Inferior parietal cortex (tissue), 1 donor: ENCODE measurements at regions not wholly inside any gene's neighbourhood (a gene's known extent, or its start where the extent isn't known, plus 50 kb on each side); places are given as distances from the start of the nearest gene placed in this dataset.

Source experiments
- DNase-seq: peaks from one replicate; pipeline ENCODE4 v3.0.0-alpha.2; 2016; ENCODE audit errors: extremely low spot score

- no peak for DNase-seq
Observed at GRCh38 chr4:101593666-101594065, 196.9 kb upstream of the BANK1 start.

- DNase-seq = no peak
Observed at GRCh38 chr4:101584306-101584705, 206.2 kb upstream of the BANK1 start.

DNA sequence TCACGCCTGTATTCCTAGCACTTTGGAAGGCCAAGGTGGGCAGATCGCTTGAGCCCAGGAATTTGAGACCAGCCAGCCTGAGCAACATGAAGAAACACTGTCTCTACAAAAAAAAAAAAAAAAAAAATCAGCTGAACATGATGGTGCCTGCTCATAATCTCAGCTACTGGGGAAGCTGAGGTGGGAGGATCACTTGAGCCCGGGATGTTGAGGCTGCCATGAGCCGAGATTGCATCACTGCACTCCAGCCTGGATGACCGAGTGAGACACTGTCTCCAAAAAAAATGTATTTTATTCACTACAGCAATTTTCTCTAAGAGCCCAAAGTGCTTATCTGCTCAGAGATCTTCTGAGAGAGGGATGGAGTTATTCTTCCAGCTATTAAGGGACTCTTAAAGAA, 215.8 kb upstream of the PPP3CA start:
- DNase-seq = no peak

DNA sequence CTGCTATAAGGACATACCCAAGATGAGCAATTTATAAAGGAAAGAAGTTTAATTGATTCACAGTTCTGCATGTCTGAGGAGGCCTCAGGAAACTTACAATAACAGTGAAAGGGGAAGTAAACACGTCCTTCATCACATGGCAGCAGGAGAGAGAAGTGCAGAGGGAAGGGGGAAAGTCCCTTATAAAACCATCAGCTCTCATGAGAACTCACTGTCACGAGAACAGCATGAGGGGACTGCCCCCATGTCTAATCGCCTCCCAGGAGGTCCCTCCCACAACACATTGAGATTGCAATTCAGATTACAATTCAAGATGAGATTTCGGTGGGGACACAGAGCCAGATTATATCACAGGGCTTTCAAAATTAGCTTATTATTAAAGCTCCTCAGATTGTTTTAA, 209.5 kb upstream of the PPP3CA start:
- no peak for DNase-seq

DNA sequence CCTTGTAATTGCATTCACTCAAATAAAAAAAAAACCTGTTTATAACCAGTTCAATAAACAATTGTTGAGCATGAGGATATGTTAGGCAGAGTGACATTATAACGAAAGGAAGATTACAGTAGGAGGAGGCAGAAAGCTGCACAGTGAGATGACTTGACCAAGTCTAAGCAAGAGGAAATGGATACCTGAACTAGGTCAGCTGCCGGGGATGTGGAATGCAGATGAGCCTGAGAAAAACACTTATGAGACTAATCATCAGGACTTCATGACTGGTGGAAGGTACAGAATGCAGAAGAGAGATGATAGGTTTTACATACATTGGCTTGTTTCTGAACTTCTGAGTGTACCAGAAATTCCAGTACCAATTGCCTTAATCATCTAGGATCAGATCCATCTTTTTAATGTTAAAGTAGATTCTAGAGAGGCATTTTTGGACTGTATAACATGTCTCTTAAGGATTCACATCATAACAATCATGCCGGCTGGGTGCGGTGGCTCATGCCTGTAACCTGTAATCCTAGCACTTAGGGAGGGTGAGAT, 208.1 kb upstream of the PPP3CA start:
- no peak for DNase-seq

DNA sequence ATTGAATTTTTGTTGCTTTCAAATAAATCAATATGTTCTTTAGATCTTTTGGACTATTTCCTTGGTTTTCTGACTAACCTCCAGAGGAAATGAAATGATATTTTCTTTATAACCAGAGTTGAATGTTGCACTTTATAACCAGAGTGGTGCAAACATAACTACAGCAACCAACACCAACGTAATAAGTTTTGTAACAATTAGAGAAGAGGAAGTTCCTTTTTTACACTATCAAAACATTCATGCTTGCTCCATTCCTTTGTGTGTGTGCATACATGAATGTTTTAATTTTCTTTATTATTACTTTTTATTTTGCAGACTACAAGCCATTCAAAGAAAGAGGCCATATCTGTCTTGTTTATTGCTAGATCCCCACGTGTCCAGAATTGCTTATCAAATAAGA, 193.0 kb upstream of the PPP3CA start:
- no peak for DNase-seq

GRCh38 chr4:101528526-101528925, 181.2 kb upstream of the PPP3CA start:
- DNase-seq = no peak

- DNase-seq = no peak
Observed at GRCh38 chr4:101527188-101527587, 179.9 kb upstream of the PPP3CA start.

- no peak for DNase-seq
Observed at GRCh38 chr4:101515566-101515965, 168.2 kb upstream of the PPP3CA start.

DNA sequence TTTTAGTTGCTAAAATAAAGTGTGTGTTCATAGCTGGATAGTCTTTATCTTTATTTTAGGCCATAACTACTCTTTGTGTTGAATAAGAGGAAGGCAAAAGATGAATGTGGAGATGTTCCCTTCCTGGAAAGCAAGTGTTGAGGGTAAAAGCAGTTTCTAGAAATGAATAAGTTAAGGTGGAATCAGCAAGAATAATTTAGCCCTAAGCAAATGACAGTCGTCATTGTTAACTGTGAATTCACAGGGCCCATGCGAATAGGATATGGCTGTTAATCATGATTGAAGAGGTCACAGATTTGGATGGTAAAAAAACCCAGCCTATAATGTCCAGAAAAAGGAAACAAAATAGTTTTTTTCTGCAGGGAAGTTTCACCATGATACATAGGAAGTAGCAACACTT, 167.8 kb upstream of the PPP3CA start:
- DNase-seq = no peak

GRCh38 chr4:101512416-101512815, 165.1 kb upstream of the PPP3CA start:
- DNase-seq = no peak

DNA sequence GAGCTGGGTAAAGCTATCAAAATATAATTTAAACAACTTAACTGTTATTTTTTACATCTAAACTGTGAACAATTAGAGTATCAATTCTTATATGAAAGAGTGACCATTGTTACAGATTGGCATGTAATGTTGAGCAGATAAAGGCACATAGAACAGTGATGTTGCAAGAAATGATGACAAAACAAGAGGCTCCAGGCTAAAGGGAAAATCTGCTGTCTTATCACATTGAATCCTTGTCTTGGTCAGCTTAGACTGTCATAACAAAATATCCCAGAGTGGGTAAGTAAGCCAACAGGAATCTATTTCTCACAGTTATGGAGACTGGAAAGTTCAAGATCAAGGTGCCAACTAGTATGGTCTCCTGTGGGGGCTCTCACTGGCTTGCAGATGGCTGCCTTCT, 154.1 kb upstream of the PPP3CA start:
- DNase-seq = no peak

DNA sequence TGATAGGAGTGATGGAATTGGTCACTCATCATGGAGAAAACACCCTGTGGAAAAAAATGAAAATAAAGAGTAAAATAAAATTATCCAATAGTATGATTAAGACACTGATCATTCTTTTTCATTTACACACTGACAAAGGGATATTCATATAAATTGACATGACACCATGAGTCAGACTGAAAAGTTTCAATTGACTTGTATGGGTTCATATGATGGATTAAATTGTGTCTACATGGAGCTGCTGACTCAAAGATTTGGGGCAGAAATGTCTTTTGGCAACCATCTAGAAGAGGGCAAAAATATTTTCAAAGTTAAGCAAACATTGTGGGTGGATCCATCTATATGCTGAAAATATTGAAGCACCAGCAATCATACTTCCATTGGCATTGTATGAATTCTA, 153.4 kb upstream of the PPP3CA start:
- no peak for DNase-seq

- DNase-seq = no peak
Observed at GRCh38 chr4:101475246-101475645, 127.9 kb upstream of the PPP3CA start.

GRCh38 chr4:101471201-101471600, 123.9 kb upstream of the PPP3CA start:
- DNase-seq = no peak

DNA sequence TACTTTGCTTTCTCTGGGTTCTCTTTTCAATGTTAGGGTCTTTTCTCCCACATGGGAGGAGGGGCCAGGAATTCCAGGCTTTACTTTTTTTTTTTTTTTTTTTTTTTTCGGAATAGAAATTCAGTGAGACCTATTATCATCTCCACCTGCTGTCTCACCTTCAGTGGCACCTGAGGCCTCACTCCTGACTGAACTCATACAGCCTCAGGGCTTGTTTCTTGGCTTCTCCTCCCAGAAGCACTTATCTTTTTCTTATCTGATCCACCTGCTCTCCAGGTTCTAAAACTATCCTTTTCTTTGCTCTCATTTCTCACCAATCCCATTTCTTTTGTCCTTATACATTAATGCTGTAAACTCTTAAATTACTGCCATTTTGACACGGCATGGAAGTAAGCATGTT, 117.3 kb upstream of the PPP3CA start:
- no peak for DNase-seq

GRCh38 chr4:101458914-101459313, 111.6 kb upstream of the PPP3CA start:
- DNase-seq = no peak

DNA sequence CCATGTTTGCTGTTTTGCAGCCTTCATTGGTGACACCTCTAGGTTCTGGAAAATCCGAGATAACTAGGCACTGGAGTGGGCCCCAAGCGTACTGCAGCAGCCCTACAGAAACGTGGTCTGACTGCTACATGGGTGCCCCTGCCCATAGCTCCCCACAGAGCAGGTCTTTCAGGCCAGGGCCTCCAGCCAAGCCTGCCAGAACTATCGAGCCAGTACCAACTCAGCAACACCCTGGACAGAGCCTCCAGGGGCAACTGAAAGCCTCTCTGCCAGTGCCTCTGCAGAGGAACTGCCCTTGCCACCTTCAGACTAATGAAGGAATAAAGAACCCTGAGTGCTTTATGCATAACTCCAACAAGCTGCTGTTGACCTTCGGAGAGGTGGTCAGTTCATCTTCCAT, 111.1 kb upstream of the PPP3CA start:
- no peak for DNase-seq

GRCh38 chr4:101451086-101451485, 103.8 kb upstream of the PPP3CA start:
- DNase-seq = no peak

GRCh38 chr4:101441446-101441845, 94.1 kb upstream of the PPP3CA start:
- DNase-seq = no peak

DNA sequence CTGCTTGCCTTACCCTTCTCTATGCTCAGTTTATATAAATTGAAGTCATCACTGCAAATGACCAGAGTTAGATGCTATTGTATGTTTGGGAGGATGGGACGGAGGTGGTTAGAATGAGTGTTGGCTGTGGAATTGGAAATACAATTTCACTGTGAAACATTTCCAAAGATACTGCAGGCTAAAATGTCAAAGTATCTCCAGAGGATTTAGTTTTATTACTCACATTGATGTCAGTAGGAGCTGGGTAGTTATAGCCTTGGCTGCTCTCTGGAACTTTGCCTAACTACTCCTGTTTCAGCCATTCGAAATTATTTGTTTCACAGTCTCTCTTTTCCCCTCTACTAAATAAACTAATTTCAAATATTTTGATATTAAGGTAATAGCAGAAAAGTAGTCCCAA, 92.6 kb upstream of the PPP3CA start:
- DNase-seq = no peak

- no peak for DNase-seq
Observed at GRCh38 chr4:101421386-101421785, 74.1 kb upstream of the PPP3CA start.

DNA sequence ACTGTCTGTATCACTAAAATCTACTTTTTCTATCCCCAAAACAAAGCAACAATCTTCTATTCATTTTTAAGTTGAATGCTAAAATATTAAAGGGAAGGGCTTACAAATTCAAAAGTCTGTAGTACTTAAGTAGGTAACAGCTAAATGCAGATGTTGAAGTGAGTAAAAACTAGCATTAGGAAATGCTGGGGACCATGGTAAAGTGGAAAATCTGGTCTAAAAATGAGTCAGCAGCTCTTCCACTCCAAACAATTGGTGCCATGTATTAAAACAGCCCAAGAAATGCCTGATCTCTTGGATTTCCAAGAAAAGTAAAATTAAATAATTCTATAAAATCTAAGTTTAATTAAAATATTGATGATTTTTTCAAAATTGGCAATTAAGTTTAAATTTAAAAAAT, 73.3 kb upstream of the PPP3CA start:
- DNase-seq = no peak

GRCh38 chr4:101419336-101420135, 72.2 kb upstream of the PPP3CA start:
- DNase-seq = no peak
